ENCODE measurements at regions not wholly inside any gene's neighbourhood (a gene's known extent, or its start where the extent isn't known, plus 50 kb on each side); places are given as distances from the start of the nearest gene placed in this dataset.

- TF ChIP-seq ZNF37A (tag by site-specific recombination; IDR thresholded peaks at IDR 0.05) = no peak
- TF ChIP-seq KLF16 (tag by site-specific recombination; IDR thresholded peaks at IDR 0.05) = no peak
- no peak for TF ChIP-seq CTCF (tag by site-specific recombination; IDR thresholded peaks at IDR 0.05)
- no peak for TF ChIP-seq KLF7 (tag by site-specific recombination; IDR thresholded peaks at IDR 0.05; ENCODE audit: borderline replicate concordance)
- TF ChIP-seq YY1 (tag by site-specific recombination; IDR thresholded peaks at IDR 0.05) = no peak
- TF ChIP-seq ZNF639 (tag by site-specific recombination; IDR thresholded peaks at IDR 0.05) = no peak
- no peak for TF ChIP-seq FEZF1 (tag by site-specific recombination; IDR thresholded peaks at IDR 0.05)
- TF ChIP-seq ZNF214 (tag by site-specific recombination; IDR thresholded peaks at IDR 0.05; ENCODE audit: borderline replicate concordance) = no peak
These were observed 852.6 kb downstream of the TBC1D22A start for GRCh38 chr22:47615051-47615450.
